Caco-2 (cell line): ENCODE measurements at regions not wholly inside any gene's neighbourhood (a gene's known extent, or its start where the extent isn't known, plus 50 kb on each side); places are given as distances from the start of the nearest gene placed in this dataset.

Experiments used
- BruUV-seq: library from RNA; stranded (reverse); fragments of 400-500 nt; replicated peaks from 2 replicates; lab custom pipeline; 2021; lab: Mats Ljungman, UMichigan
- CTCF ChIA-PET: fragments of 300-600 bp; sonication (Branson Sonifier 250); formaldehyde crosslinking; loops from one replicate; lab custom pipeline; 2022; ENCODE audit warnings: antibody characterized with exemption; lab: Charles Lee
- POLR2A ChIA-PET: fragments of 300-600 bp; sonication (Branson Sonifier 250); formaldehyde crosslinking; loops from one replicate; lab custom pipeline; 2022; ENCODE audit warnings: antibody characterized with exemption; lab: Charles Lee
- DNase-seq, 2 experiments: peaks; one replicate each; pipeline versions ENCODE4 v3.0.0 to v3.0.0-alpha.2; 2020 to 2022
- H3K27me3 ChIP-seq: replicated peaks from 2 replicates; pipeline ENCODE4 v1.6.0; 2011; ENCODE audit warnings: low read length; ENCODE audit not compliant: control insufficient read depth, insufficient read depth
- H3K36me3 ChIP-seq: 2 replicates; pipeline ENCODE4 v1.5.1; 2011; ENCODE audit warnings: low read length; ENCODE audit not compliant: control insufficient read depth, insufficient read depth
- H3K4me1 ChIP-seq: fragments of 250-450 bp; sonication (Bioruptor Pico); 2 replicates; pipeline ENCODE4 v1.5.1; 2020; ENCODE audit warnings: mild to moderate bottlenecking
- H3K4me3 ChIP-seq: 2 replicates; pipeline ENCODE4 v1.5.1; 2011; ENCODE audit warnings: low read depth, mild to moderate bottlenecking, control low read depth, low read length
- H3K9me3 ChIP-seq: fragments of 250-450 bp; sonication (Bioruptor Pico); 2 replicates; pipeline ENCODE4 v1.5.1; 2020; ENCODE audit warnings: mild to moderate bottlenecking, moderate library complexity
- H3K27ac Mint-ChIP-seq: one replicate; pipeline ENCODE4 v1.8.0; 2022; ENCODE audit warnings: mixed read lengths; ENCODE audit not compliant: unreplicated experiment
- H3K27me3 Mint-ChIP-seq: one replicate; pipeline ENCODE4 v1.8.0; 2022; ENCODE audit warnings: mixed read lengths; ENCODE audit not compliant: insufficient read depth, unreplicated experiment
- H3K36me3 Mint-ChIP-seq: one replicate; pipeline ENCODE4 v1.8.0; 2022; ENCODE audit warnings: mild to moderate bottlenecking, mixed read lengths; ENCODE audit not compliant: insufficient read depth, unreplicated experiment
- H3K4me1 Mint-ChIP-seq: one replicate; pipeline ENCODE4 v1.8.0; 2022; ENCODE audit warnings: low read depth, mixed read lengths; ENCODE audit not compliant: unreplicated experiment
- H3K4me3 Mint-ChIP-seq: one replicate; pipeline ENCODE4 v1.8.0; 2022; ENCODE audit warnings: mild to moderate bottlenecking, moderate library complexity, mixed read lengths; ENCODE audit not compliant: unreplicated experiment
- H3K9me3 Mint-ChIP-seq: one replicate; pipeline ENCODE4 v1.8.0; 2022; ENCODE audit warnings: mixed read lengths; ENCODE audit not compliant: unreplicated experiment
- CTCF ChIP-seq, 2 experiments: fragments of 200-600 bp in 1 of 2; IDR thresholded peaks; 1 replicate in 1 of 2; 2 replicates in 1 of 2; pipeline versions ENCODE4 v1.5.1 to v1.8.0; 2011 to 2022; ENCODE audit warnings: antibody characterized with exemption in 1 of 2, control low read depth in 1 of 2, inconsistent platforms in 1 of 2, low read depth in 1 of 2, low read length in 1 of 2, mild to moderate bottlenecking in 1 of 2, moderate library complexity in 1 of 2; ENCODE audit not compliant: insufficient read depth in 1 of 2, severe bottlenecking in 1 of 2, unreplicated experiment in 1 of 2
- intact Hi-C: fragments of 100-400 bp; cut with micrococcal nuclease; formaldehyde crosslinking; loops from one replicate; pipeline ENCODE4 v1.10.0; 2022; ENCODE audit not compliant: unreplicated experiment

- intact Hi-C loops = no loop called here
- ChIA-PET CTCF (no interaction called here), POLR2A (no interaction called here)
- DNase-seq = no peak
- Histone ChIP-seq H3K4me3 (no peak overlapping the region), H3K27me3 (peaks cover 2% of the 10 kb centered on the region; the same call in 1 of the 2 replicates), H3K36me3 (no peaks in the 10 kb centered on the region), H3K9me3 (no peaks in the 10 kb centered on the region), H3K4me1 (no peaks in the 10 kb centered on the region)
- Mint-ChIP-seq H3K4me1 (no peaks in the 10 kb centered on the region), H3K4me3 (no peak overlapping the region), H3K9me3 (no peaks in the 10 kb centered on the region), H3K27me3 (peaks cover 23% of the 10 kb centered on the region), H3K27ac (no peak overlapping the region), H3K36me3 (no peaks in the 10 kb centered on the region)
- no TSS peak for BruUV-seq
- TF ChIP-seq CTCF (IDR thresholded peaks at IDR 0.05; ENCODE audit: insufficient read depth in 1 of 2, low read depth in 1 of 2, low read length in 1 of 2, severe bottlenecking in 1 of 2, unreplicated experiment in 1 of 2) = no peak
These were observed 113.9 kb upstream of the ADAMTS18 start for GRCh38 chr16:77548766-77549165.

- TF ChIP-seq CTCF (IDR thresholded peaks at IDR 0.05; ENCODE audit: insufficient read depth in 1 of 2, low read depth in 1 of 2, low read length in 1 of 2, severe bottlenecking in 1 of 2, unreplicated experiment in 1 of 2) = no peak
- Histone ChIP-seq H3K4me1 (no peaks in the 10 kb centered on the region), H3K9me3 (no peaks in the 10 kb centered on the region), H3K4me3 (no peak overlapping the region), H3K27me3 (peaks cover 2% of the 10 kb centered on the region; the same call in 1 of the 2 replicates), H3K36me3 (no peaks in the 10 kb centered on the region)
- intact Hi-C loops = no loop called here
- BruUV-seq = no TSS peak
- DNase-seq = no peak
- POLR2A ChIA-PET = no interaction called here
- Mint-ChIP-seq H3K27ac (no peak overlapping the region), H3K9me3 (no peaks in the 10 kb centered on the region), H3K4me3 (no peak overlapping the region), H3K4me1 (no peaks in the 10 kb centered on the region), H3K36me3 (no peaks in the 10 kb centered on the region), H3K27me3 (peaks cover 23% of the 10 kb centered on the region)
- CTCF ChIA-PET = no interaction called here
These were observed 115.0 kb upstream of the ADAMTS18 start for GRCh38 chr16:77549876-77550275.

- intact Hi-C loops = no loop called here
- ChIA-PET CTCF (no interaction called here), POLR2A (no interaction called here)
- H3K36me3 ChIP-seq = no peaks in the 10 kb centered on the region
- no peaks in the 10 kb centered on the region for H3K36me3 Mint-ChIP-seq
- H3K4me1 ChIP-seq = no peaks in the 10 kb centered on the region
- no peaks in the 10 kb centered on the region; the same call in 1 of the 2 replicates for H3K27me3 ChIP-seq
- peaks cover 5% of the 10 kb centered on the region for H3K9me3 Mint-ChIP-seq
- H3K9me3 ChIP-seq = no peaks in the 10 kb centered on the region
- H3K27me3 Mint-ChIP-seq = peaks cover 22% of the 10 kb centered on the region
- no peak overlapping the region for H3K4me3 Mint-ChIP-seq
- no peak for DNase-seq
- TF ChIP-seq CTCF (IDR thresholded peaks at IDR 0.05; ENCODE audit: insufficient read depth in 1 of 2, low read depth in 1 of 2, low read length in 1 of 2, severe bottlenecking in 1 of 2, unreplicated experiment in 1 of 2) = no peak
- H3K27ac Mint-ChIP-seq = no peak overlapping the region
- peaks cover 8% of the 10 kb centered on the region for H3K4me1 Mint-ChIP-seq
- BruUV-seq = no TSS peak
- H3K4me3 ChIP-seq = no peak overlapping the region
These were observed 116.5 kb upstream of the ADAMTS18 start for GRCh38 chr16:77551357-77551756.
